PFSK-1 (cell line): ENCODE measurements at regions not wholly inside any gene's neighbourhood (a gene's known extent, or its start where the extent isn't known, plus 50 kb on each side); places are given as distances from the start of the nearest gene placed in this dataset.

Experiments used
- FOXP2 ChIP-seq: optimal IDR thresholded peaks from 2 replicates; pipeline ENCODE3; 2011; ENCODE audit warnings: borderline replicate concordance, control low read depth, inconsistent platforms; ENCODE audit not compliant: insufficient read depth; ENCODE audit errors: extremely low read length, extremely low read depth
- REST ChIP-seq, 2 experiments: IDR thresholded peaks; 2 replicates each; pipeline versions ENCODE4 v1.6.1 to v1.8.0; 2011 to 2012; ENCODE audit warnings: low read depth in 2 of 2, low read length in 2 of 2, control low read depth in 1 of 2, inconsistent platforms in 1 of 2, mild to moderate bottlenecking in 1 of 2, moderate library complexity in 1 of 2; ENCODE audit not compliant: insufficient read depth in 1 of 2
- SIN3A ChIP-seq: IDR thresholded peaks from 2 replicates; pipeline ENCODE4 v1.6.1; 2012; ENCODE audit warnings: mild to moderate bottlenecking, low read length, moderate library complexity, borderline replicate concordance; ENCODE audit not compliant: insufficient read depth
- TAF1 ChIP-seq: IDR thresholded peaks from 2 replicates; pipeline ENCODE4 v1.6.1; 2012; ENCODE audit warnings: low read length, control low read depth, borderline replicate concordance; ENCODE audit not compliant: insufficient read depth

GRCh38 chr14:98226411-98226810 is 1045.6 kb downstream of the BCL11B start:
- TF ChIP-seq FOXP2 = no peak
- no peak for TF ChIP-seq TAF1
- no peak for TF ChIP-seq SIN3A
- no peak for TF ChIP-seq REST (IDR thresholded peaks at IDR 0.05; ENCODE audit: insufficient read depth in 1 of 2, low read depth in 2 of 2, low read length in 2 of 2)
